GM12878 (cell line): ENCODE measurements at regions not wholly inside any gene's neighbourhood (a gene's known extent, or its start where the extent isn't known, plus 50 kb on each side); places are given as distances from the start of the nearest gene placed in this dataset.

Experiments
- ATAC-seq: fragments of 200-7000 bp; cut with Tn5 transposase; 3 replicates; pipeline ENCODE4 v1.9.1; 2020; ENCODE audit warnings: mild to moderate bottlenecking, moderate library complexity
- BruUV-seq: library from RNA; stranded (reverse); fragments of 400-500 nt; replicated peaks from 2 replicates; lab custom pipeline; 2021; lab: Mats Ljungman, UMichigan
- CTCF ChIA-PET: fragments of 300-600 bp; sonication (Branson Sonifier 250); formaldehyde crosslinking; extraction: SDS; loops from one replicate; lab custom pipeline; 2021; ENCODE audit warnings: inconsistent platforms; lab: Yijun Ruan, JAX
- POLR2A ChIA-PET: fragments of 350-600 bp; formaldehyde crosslinking; extraction: SDS; loops from one replicate; lab custom pipeline; 2021; ENCODE audit warnings: inconsistent platforms; lab: Charles Lee
- RAD21 ChIA-PET: fragments of 300-600 bp; sonication (Branson Sonifier 250); formaldehyde crosslinking; loops from one replicate; lab custom pipeline; 2023; ENCODE audit warnings: antibody characterized with exemption; ENCODE audit not compliant: unreplicated experiment; lab: Charles Lee
- SMC1A ChIA-PET: fragments of 300-600 bp; sonication (Branson Sonifier 250); formaldehyde crosslinking; loops from one replicate; lab custom pipeline; 2023; ENCODE audit not compliant: unreplicated experiment, uncharacterized antibody; lab: Charles Lee
- DNase-seq: peaks from one replicate; pipeline ENCODE4 v3.0.0-alpha.2; 2011; ENCODE audit warnings: low read depth, low spot score
- FAIRE-seq: peaks from 3 replicates; lab custom pipeline; 2011; peaks lifted over from hg19 to GRCh38; lab: Jason Lieb, UNC
- H2AFZ ChIP-seq: 2 replicates; pipeline ENCODE4 v1.6.0; 2011; ENCODE audit warnings: low read depth, low read length, control low read depth; ENCODE audit not compliant: control insufficient read depth
- H3K27ac ChIP-seq: 2 replicates; pipeline ENCODE4 v1.5.1; 2011; ENCODE audit warnings: control low read depth; ENCODE audit not compliant: control insufficient read depth, insufficient read depth
- H3K27me3 ChIP-seq, 2 experiments: replicated peaks in 1 of 2; 2 replicates each; pipeline versions ENCODE4 v1.6.0 to v1.6.1; 2011; ENCODE audit warnings: low read length in 1 of 2; ENCODE audit not compliant: control insufficient read depth in 2 of 2, insufficient read depth in 2 of 2
- H3K36me3 ChIP-seq, 2 experiments: 2 replicates each; pipeline ENCODE4 v1.5.1; 2011; ENCODE audit warnings: low read length in 1 of 2; ENCODE audit not compliant: control insufficient read depth in 2 of 2, insufficient read depth in 2 of 2
- H3K4me1 ChIP-seq: 2 replicates; pipeline ENCODE4 v1.6.1; 2011; ENCODE audit warnings: mild to moderate bottlenecking, low read length, moderate library complexity, mixed read lengths; ENCODE audit not compliant: control insufficient read depth, insufficient read depth
- H3K4me2 ChIP-seq: 2 replicates; pipeline ENCODE4 v1.6.0; 2011; ENCODE audit warnings: control low read depth; ENCODE audit not compliant: control insufficient read depth, insufficient read depth
- H3K4me3 ChIP-seq: fragments of 200-600 bp; sonication (generic); 2 replicates; pipeline ENCODE4 v1.5.1; 2016
- H3K79me2 ChIP-seq: 2 replicates; pipeline ENCODE4 v1.6.0; 2011; ENCODE audit warnings: low read length; ENCODE audit not compliant: control insufficient read depth, insufficient read depth
- H3K9ac ChIP-seq: 2 replicates; pipeline ENCODE4 v1.8.0; 2011; ENCODE audit warnings: low read length, control low read depth, mixed read lengths; ENCODE audit not compliant: control insufficient read depth, insufficient read depth
- H3K9me3 ChIP-seq: replicated peaks from 3 replicates; pipeline ENCODE4 v1.5.1; 2011; ENCODE audit warnings: mild to moderate bottlenecking, low read length; ENCODE audit not compliant: control insufficient read depth, insufficient read depth
- H4K20me1 ChIP-seq: 2 replicates; pipeline ENCODE4 v1.6.0; 2011; ENCODE audit not compliant: control insufficient read depth, insufficient read depth
- ATF3 ChIP-seq: IDR thresholded peaks from 2 replicates; pipeline ENCODE4 v1.6.1; 2011; ENCODE audit warnings: low read depth, mild to moderate bottlenecking, low read length, moderate library complexity, borderline replicate concordance; ENCODE audit errors: extremely low read depth
- BRCA1 ChIP-seq: IDR thresholded peaks from 2 replicates; pipeline ENCODE4 v1.6.1; 2011; ENCODE audit warnings: low read depth, low read length, improper control_type of control experiment
- EP300 ChIP-seq, 2 experiments: fragments of 150-350 bp in 1 of 2; IDR thresholded peaks; 2 replicates each; pipeline ENCODE4 v1.6.1; 2011 to 2012; ENCODE audit warnings: low read depth in 2 of 2, low read length in 2 of 2, borderline replicate concordance in 1 of 2, improper control_type of control experiment in 1 of 2, inconsistent platforms in 1 of 2; ENCODE audit not compliant: control insufficient read depth in 1 of 2
- GABPA ChIP-seq: IDR thresholded peaks from 2 replicates; pipeline ENCODE4 v1.6.1; 2014; ENCODE audit warnings: antibody characterized with exemption, low read depth, mild to moderate bottlenecking, inconsistent platforms
- LARP7 ChIP-seq: fragments of 450-650 bp; IDR thresholded peaks from 2 replicates; pipeline ENCODE4 v1.6.1; 2017; ENCODE audit warnings: mild to moderate bottlenecking
- MYC ChIP-seq: IDR thresholded peaks from 2 replicates; pipeline ENCODE4 v1.6.1; 2011; ENCODE audit warnings: mild to moderate bottlenecking, low read length, moderate library complexity, inconsistent platforms; ENCODE audit not compliant: insufficient read depth, insufficient replicate concordance, insufficient read length, severe bottlenecking
- NFYB ChIP-seq: IDR thresholded peaks from 2 replicates; pipeline ENCODE4 v1.6.1; 2011; ENCODE audit warnings: low read depth, mild to moderate bottlenecking, low read length, improper control_type of control experiment, moderate library complexity; ENCODE audit not compliant: insufficient read depth
- PAX5 ChIP-seq: IDR thresholded peaks from 2 replicates; pipeline ENCODE4 v1.6.1; 2011; ENCODE audit warnings: low read depth, low read length, borderline replicate concordance
- SREBF1 ChIP-seq: IDR thresholded peaks from 2 replicates; pipeline ENCODE4 v1.6.1; 2012; ENCODE audit warnings: mild to moderate bottlenecking, low read length
- SREBF2 ChIP-seq: IDR thresholded peaks from 2 replicates; pipeline ENCODE4 v1.6.1; 2012; ENCODE audit warnings: mild to moderate bottlenecking, low read length
- SUPT20H ChIP-seq: IDR thresholded peaks from 2 replicates; pipeline ENCODE4 v1.6.1; 2011; ENCODE audit warnings: low read depth, mild to moderate bottlenecking, low read length, moderate library complexity, borderline replicate concordance; ENCODE audit not compliant: control insufficient read depth
- TCF12 ChIP-seq: IDR thresholded peaks from 2 replicates; pipeline ENCODE4 v1.6.1; 2011; ENCODE audit warnings: low read depth, mild to moderate bottlenecking, low read length
- ZBED1 ChIP-seq: IDR thresholded peaks from 2 replicates; pipeline ENCODE4 v1.6.1; 2016; ENCODE audit warnings: borderline replicate concordance
- ZNF622 ChIP-seq: fragments of 450-650 bp; IDR thresholded peaks from 2 replicates; pipeline ENCODE4 v1.6.1; 2017; ENCODE audit warnings: mild to moderate bottlenecking, inconsistent platforms
- ZZZ3 ChIP-seq: IDR thresholded peaks from 2 replicates; pipeline ENCODE4 v1.6.1; 2011; ENCODE audit warnings: low read depth; ENCODE audit not compliant: control insufficient read depth, insufficient read length
- WGBS: methylation state at CpG from one replicate; pipeline ENCODE4 v1.1.6; 2016; ENCODE audit warnings: low lambda C conversion rate; ENCODE audit not compliant: insufficient replicate concordance, insufficient coverage; ENCODE audit errors: missing lambda C conversion rate; 5-methylcytosine and 5-hydroxymethylcytosine counted together
- in situ Hi-C: fragments of 300-500 bp; cut with MboI; formaldehyde crosslinking; loops from 9 replicates; pipeline ENCODE4 v1.14.3; 2018; ENCODE audit warnings: mixed read lengths
- intact Hi-C: fragments of 100-400 bp; cut with micrococcal nuclease; formaldehyde crosslinking; loops from one replicate; pipeline ENCODE4 v1.14.2; 2022; ENCODE audit not compliant: unreplicated experiment
- TF ChIP-seq, protein P1 (sequence below): fragments of 450-650 bp; formaldehyde crosslinking; IDR thresholded peaks from 2 replicates; pipeline ENCODE4 v1.4.0; 2022; ENCODE audit warnings: mild to moderate bottlenecking, moderate library complexity
- TF ChIP-seq, protein P2 (sequence below): fragments of 450-650 bp; IDR thresholded peaks from 2 replicates; pipeline ENCODE4 v1.6.1; 2017; ENCODE audit warnings: mild to moderate bottlenecking, moderate library complexity

- H3K9ac ChIP-seq = no peak overlapping the region
- CTCF ChIA-PET = no interaction called here
- DNase-seq = no peak
- TF ChIP-seq ZNF622 = no peak
- no peak for TF ChIP-seq SREBF2
- TF ChIP-seq MYC = no peak
- TF ChIP-seq SREBF1 = no peak
- TF ChIP-seq, protein P1, sequence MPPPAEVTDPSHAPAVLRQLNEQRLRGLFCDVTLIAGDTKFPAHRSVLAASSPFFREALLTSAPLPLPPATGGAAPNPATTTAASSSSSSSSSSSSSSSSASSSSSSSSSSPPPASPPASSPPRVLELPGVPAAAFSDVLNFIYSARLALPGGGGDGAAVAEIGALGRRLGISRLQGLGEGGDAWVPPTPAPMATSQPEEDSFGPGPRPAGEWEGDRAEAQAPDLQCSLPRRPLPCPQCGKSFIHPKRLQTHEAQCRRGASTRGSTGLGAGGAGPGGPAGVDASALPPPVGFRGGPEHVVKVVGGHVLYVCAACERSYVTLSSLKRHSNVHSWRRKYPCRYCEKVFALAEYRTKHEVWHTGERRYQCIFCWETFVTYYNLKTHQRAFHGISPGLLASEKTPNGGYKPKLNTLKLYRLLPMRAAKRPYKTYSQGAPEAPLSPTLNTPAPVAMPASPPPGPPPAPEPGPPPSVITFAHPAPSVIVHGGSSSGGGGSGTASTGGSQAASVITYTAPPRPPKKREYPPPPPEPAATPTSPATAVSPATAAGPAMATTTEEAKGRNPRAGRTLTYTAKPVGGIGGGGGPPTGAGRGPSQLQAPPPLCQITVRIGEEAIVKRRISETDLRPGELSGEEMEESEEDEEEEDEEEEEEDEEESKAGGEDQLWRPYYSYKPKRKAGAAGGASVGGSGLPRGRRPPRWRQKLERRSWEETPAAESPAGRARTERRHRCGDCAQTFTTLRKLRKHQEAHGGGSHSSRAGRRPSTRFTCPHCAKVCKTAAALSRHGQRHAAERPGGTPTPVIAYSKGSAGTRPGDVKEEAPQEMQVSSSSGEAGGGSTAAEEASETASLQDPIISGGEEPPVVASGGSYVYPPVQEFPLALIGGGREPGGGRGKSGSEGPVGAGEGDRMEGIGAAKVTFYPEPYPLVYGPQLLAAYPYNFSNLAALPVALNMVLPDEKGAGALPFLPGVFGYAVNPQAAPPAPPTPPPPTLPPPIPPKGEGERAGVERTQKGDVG (CRISPR knock-in tag) = no peak
- TF ChIP-seq EP300 (IDR thresholded peaks at IDR 0.05; ENCODE audit: borderline replicate concordance in 1 of 2, control insufficient read depth in 1 of 2, low read depth in 2 of 2, low read length in 2 of 2) = no peak
- no peak for TF ChIP-seq NFYB
- TF ChIP-seq ATF3 = no peak
- no peak for TF ChIP-seq ZBED1
- no peak for TF ChIP-seq GABPA
- TF ChIP-seq ZZZ3 = no peak
- TF ChIP-seq SUPT20H = no peak
- TF ChIP-seq, protein P2, sequence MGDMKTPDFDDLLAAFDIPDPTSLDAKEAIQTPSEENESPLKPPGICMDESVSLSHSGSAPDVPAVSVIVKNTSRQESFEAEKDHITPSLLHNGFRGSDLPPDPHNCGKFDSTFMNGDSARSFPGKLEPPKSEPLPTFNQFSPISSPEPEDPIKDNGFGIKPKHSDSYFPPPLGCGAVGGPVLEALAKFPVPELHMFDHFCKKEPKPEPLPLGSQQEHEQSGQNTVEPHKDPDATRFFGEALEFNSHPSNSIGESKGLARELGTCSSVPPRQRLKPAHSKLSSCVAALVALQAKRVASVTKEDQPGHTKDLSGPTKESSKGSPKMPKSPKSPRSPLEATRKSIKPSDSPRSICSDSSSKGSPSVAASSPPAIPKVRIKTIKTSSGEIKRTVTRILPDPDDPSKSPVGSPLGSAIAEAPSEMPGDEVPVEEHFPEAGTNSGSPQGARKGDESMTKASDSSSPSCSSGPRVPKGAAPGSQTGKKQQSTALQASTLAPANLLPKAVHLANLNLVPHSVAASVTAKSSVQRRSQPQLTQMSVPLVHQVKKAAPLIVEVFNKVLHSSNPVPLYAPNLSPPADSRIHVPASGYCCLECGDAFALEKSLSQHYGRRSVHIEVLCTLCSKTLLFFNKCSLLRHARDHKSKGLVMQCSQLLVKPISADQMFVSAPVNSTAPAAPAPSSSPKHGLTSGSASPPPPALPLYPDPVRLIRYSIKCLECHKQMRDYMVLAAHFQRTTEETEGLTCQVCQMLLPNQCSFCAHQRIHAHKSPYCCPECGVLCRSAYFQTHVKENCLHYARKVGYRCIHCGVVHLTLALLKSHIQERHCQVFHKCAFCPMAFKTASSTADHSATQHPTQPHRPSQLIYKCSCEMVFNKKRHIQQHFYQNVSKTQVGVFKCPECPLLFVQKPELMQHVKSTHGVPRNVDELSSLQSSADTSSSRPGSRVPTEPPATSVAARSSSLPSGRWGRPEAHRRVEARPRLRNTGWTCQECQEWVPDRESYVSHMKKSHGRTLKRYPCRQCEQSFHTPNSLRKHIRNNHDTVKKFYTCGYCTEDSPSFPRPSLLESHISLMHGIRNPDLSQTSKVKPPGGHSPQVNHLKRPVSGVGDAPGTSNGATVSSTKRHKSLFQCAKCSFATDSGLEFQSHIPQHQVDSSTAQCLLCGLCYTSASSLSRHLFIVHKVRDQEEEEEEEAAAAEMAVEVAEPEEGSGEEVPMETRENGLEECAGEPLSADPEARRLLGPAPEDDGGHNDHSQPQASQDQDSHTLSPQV = no peak
- TF ChIP-seq TCF12 = no peak
- TF ChIP-seq LARP7 = no peak
- TF ChIP-seq PAX5 = no peak
- TF ChIP-seq BRCA1 = no peak
Measured at GRCh38 chr10:44292390-44293002, 92.4 kb downstream of the CXCL12 start.

More at GRCh38 chr10:44292390-44293002, 92.4 kb downstream of the CXCL12 start:
- Histone ChIP-seq H3K4me3 (no peak overlapping the region), H3K36me3 (no peaks in the 10 kb centered on the region), H3K9me3 (no peaks in the 10 kb centered on the region), H3K4me2 (no peak overlapping the region), H2AFZ (no peak overlapping the region), H3K4me1 (peaks cover 3% of the 10 kb centered on the region; the same call in 1 of the 2 replicates), H3K27ac (no peak overlapping the region), H3K27me3 (no peaks in the 10 kb centered on the region; a peak in 1 of 4 replicates), H4K20me1 (no peaks in the 10 kb centered on the region), H3K79me2 (no peaks in the 10 kb centered on the region)
- intact Hi-C loops = no loop called here
- ChIA-PET RAD21 (no interaction called here), SMC1A (interaction anchor here (1.3 to 1.7 kb wide), 2 partner anchors 9 to 273 kb away, joined by 3 to 5 read pairs; no protein-coding TSS in a partner anchor), POLR2A (no interaction called here)
- no peak for FAIRE-seq
- in situ Hi-C loops = no loop called here
- no peak; the same call in 2 of the 3 replicates for ATAC-seq
- no TSS peak for BruUV-seq
- WGBS = 85% methylated on average over 16 of the region's 35 CpGs
